ENCODE measurements at regions not wholly inside any gene's neighbourhood (a gene's known extent, or its start where the extent isn't known, plus 50 kb on each side); places are given as distances from the start of the nearest gene placed in this dataset.

DNA sequence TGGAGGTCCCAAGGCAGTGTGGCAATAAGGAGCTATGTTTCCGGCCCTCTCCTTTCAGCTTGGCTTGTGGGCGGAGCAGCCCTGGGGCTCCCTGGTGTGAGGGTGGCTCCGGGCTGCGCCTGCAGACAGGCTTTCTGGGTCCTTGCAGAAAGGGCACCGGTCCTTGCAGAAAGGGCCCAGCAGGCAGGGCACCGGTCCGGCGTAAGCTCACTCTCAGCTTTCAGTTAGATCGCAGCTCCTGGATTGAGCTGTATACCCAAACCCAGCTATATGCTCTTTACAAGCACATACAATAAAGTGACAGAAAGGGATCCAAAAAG lies 293.8 kb upstream of the SHH start:
- no peak for DNase-seq
- Histone ChIP-seq H3K27me3 (replicated peaks) (no peaks in the 10 kb centered on the region), H3K27ac (no peak overlapping the region), H3K4me3 (ENCODE audit: low read depth, low read length) (no peak overlapping the region), H3K36me3 (replicated peaks) (no peaks in the 10 kb centered on the region)
- in situ Hi-C loops (cut with HindIII; ENCODE audit: low pct_ligation_motif_present, low sequenced_read_pairs) = no loop called here
- TF ChIP-seq, protein P1, sequence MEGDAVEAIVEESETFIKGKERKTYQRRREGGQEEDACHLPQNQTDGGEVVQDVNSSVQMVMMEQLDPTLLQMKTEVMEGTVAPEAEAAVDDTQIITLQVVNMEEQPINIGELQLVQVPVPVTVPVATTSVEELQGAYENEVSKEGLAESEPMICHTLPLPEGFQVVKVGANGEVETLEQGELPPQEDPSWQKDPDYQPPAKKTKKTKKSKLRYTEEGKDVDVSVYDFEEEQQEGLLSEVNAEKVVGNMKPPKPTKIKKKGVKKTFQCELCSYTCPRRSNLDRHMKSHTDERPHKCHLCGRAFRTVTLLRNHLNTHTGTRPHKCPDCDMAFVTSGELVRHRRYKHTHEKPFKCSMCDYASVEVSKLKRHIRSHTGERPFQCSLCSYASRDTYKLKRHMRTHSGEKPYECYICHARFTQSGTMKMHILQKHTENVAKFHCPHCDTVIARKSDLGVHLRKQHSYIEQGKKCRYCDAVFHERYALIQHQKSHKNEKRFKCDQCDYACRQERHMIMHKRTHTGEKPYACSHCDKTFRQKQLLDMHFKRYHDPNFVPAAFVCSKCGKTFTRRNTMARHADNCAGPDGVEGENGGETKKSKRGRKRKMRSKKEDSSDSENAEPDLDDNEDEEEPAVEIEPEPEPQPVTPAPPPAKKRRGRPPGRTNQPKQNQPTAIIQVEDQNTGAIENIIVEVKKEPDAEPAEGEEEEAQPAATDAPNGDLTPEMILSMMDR (IDR thresholded peaks at IDR 0.05; ENCODE audit: low read depth, low read length, missing control alignments) = no peak

GRCh38 chr7:156105337-156106106 lies 293.3 kb upstream of the SHH start:
- DNase-seq = no peak
- no peaks in the 10 kb centered on the region for H3K27me3 ChIP-seq (replicated peaks)
- no peaks in the 10 kb centered on the region for H3K36me3 ChIP-seq (replicated peaks)
- H3K27ac ChIP-seq = no peak overlapping the region
- TF ChIP-seq, protein P1 (IDR thresholded peaks at IDR 0.05; ENCODE audit: low read depth, low read length, missing control alignments) = no peak
- in situ Hi-C loops (cut with HindIII; ENCODE audit: low pct_ligation_motif_present, low sequenced_read_pairs) = no loop called here
- H3K4me3 ChIP-seq (ENCODE audit: low read depth, low read length) = no peak overlapping the region

- no peak for DNase-seq
- Histone ChIP-seq H3K27me3 (replicated peaks) (no peaks in the 10 kb centered on the region), H3K4me3 (ENCODE audit: low read depth, low read length) (no peak overlapping the region), H3K27ac (no peak overlapping the region), H3K36me3 (replicated peaks) (no peaks in the 10 kb centered on the region)
- in situ Hi-C loops (cut with HindIII; ENCODE audit: low pct_ligation_motif_present, low sequenced_read_pairs) = no loop called here
- TF ChIP-seq, protein P1 (IDR thresholded peaks at IDR 0.05; ENCODE audit: low read depth, low read length, missing control alignments) = no peak
Measured at GRCh38 chr7:156104501-156105336, 292.5 kb upstream of the SHH start.

GRCh38 chr7:156102267-156102666 lies 290.0 kb upstream of the SHH start:
- in situ Hi-C loops (cut with HindIII; ENCODE audit: low pct_ligation_motif_present, low sequenced_read_pairs) = no loop called here
- TF ChIP-seq, protein P1 (IDR thresholded peaks at IDR 0.05; ENCODE audit: low read depth, low read length, missing control alignments) = no peak
- DNase-seq = no peak

DNA sequence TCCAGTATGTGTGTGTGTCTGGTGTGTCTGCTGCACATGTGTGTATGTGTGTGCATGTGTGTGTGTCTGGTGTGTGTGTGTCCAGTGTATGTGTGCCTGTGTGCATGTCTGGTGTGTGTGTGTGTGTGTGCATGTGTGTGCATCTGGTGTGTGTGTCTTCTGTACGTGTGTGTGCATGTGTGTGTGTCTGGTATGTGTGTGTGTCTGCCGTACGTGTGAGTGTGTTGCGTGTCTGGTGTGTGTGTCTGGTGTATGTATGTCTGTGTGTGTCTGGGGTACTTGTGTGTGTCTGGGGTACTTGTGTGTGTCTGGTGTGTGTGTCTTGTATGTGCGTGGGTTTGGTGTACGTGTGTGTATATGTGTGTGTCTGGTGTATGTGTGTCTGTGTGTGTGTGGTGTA lies 289.1 kb upstream of the SHH start:
- Histone ChIP-seq H3K27ac (no peak overlapping the region), H3K4me3 (ENCODE audit: low read depth, low read length) (no peak overlapping the region), H3K36me3 (replicated peaks) (no peaks in the 10 kb centered on the region), H3K27me3 (replicated peaks) (no peaks in the 10 kb centered on the region)
- DNase-seq = no peak
- in situ Hi-C loops (cut with HindIII; ENCODE audit: low pct_ligation_motif_present, low sequenced_read_pairs) = no loop called here
- TF ChIP-seq, protein P1 (IDR thresholded peaks at IDR 0.05; ENCODE audit: low read depth, low read length, missing control alignments) = no peak

More at GRCh38 chr7:156102267-156102666, 290.0 kb upstream of the SHH start:
- Histone ChIP-seq H3K36me3 (replicated peaks) (no peaks in the 10 kb centered on the region), H3K4me3 (ENCODE audit: low read depth, low read length) (no peak overlapping the region), H3K27ac (no peak overlapping the region), H3K27me3 (replicated peaks) (no peaks in the 10 kb centered on the region)

Measured in brain microvascular endothelial cell (primary cell).